IPS-20b (cell line): ENCODE measurements at regions not wholly inside any gene's neighbourhood (a gene's known extent, or its start where the extent isn't known, plus 50 kb on each side); places are given as distances from the start of the nearest gene placed in this dataset.

ENCODE experiments used
- H3K27ac ChIP-seq: one replicate; pipeline ENCODE4 v1.5.1; 2013; ENCODE audit warnings: low read length
- H3K27me3 ChIP-seq: 2 replicates; pipeline ENCODE4 v1.6.1; 2013; ENCODE audit warnings: mild to moderate bottlenecking, low read length, inconsistent platforms; ENCODE audit not compliant: insufficient read depth
- H3K36me3 ChIP-seq: 2 replicates; pipeline ENCODE4 v1.6.1; 2013; ENCODE audit warnings: low read depth, mild to moderate bottlenecking, inconsistent platforms, low read length, moderate library complexity; ENCODE audit not compliant: insufficient read depth
- H3K4me1 ChIP-seq: 2 replicates; pipeline ENCODE4 v1.6.1; 2013; ENCODE audit warnings: mild to moderate bottlenecking, control low read depth, inconsistent platforms, low read length, moderate library complexity; ENCODE audit not compliant: insufficient read depth
- H3K4me3 ChIP-seq: 2 replicates; pipeline ENCODE4 v1.5.1; 2013; ENCODE audit warnings: mild to moderate bottlenecking, low read length, inconsistent platforms
- H3K9ac ChIP-seq: 2 replicates; pipeline ENCODE4 v1.6.1; 2013; ENCODE audit warnings: low read depth, mild to moderate bottlenecking, inconsistent platforms, low read length, moderate library complexity
- H3K9me3 ChIP-seq: 2 replicates; pipeline ENCODE4 v1.6.1; 2013; ENCODE audit warnings: mild to moderate bottlenecking, low read depth, low read length, inconsistent platforms; ENCODE audit not compliant: insufficient read depth

GRCh38 chr9:88775037-88775471 is 216.2 kb upstream of the S1PR3 start:
- Histone ChIP-seq H3K4me3 (no peak overlapping the region), H3K4me1 (no peaks in the 10 kb centered on the region), H3K27me3 (no peaks in the 10 kb centered on the region), H3K9me3 (no peaks in the 10 kb centered on the region), H3K36me3 (no peaks in the 10 kb centered on the region), H3K27ac (no peak overlapping the region), H3K9ac (no peak overlapping the region)

GRCh38 chr9:88775559-88775958 is 215.7 kb upstream of the S1PR3 start:
- H3K36me3 ChIP-seq: no peaks in the 10 kb centered on the region
- H3K9me3 ChIP-seq: no peaks in the 10 kb centered on the region
- H3K4me3 ChIP-seq: no peak overlapping the region
- no peak overlapping the region for H3K27ac ChIP-seq
- no peaks in the 10 kb centered on the region for H3K27me3 ChIP-seq
- H3K4me1 ChIP-seq: no peaks in the 10 kb centered on the region
- no peak overlapping the region for H3K9ac ChIP-seq

GRCh38 chr9:88775966-88776365 is 215.3 kb upstream of the S1PR3 start:
- no peaks in the 10 kb centered on the region for H3K9me3 ChIP-seq
- no peak overlapping the region for H3K4me3 ChIP-seq
- 0 out of 2 replicates have a peak, but pooled peaks cover under 1% of the 10 kb centered on the region for H3K4me1 ChIP-seq
- no peaks in the 10 kb centered on the region for H3K36me3 ChIP-seq
- H3K9ac ChIP-seq: no peak overlapping the region
- H3K27me3 ChIP-seq: no peaks in the 10 kb centered on the region
- no peak overlapping the region for H3K27ac ChIP-seq

GRCh38 chr9:88776717-88777497 is 214.4 kb upstream of the S1PR3 start:
- Histone ChIP-seq H3K4me1 (0 out of 2 replicates have a peak, but pooled peaks cover 3% of the 10 kb centered on the region), H3K36me3 (no peaks in the 10 kb centered on the region), H3K27ac (no peak overlapping the region), H3K9ac (no peak overlapping the region), H3K4me3 (no peak overlapping the region), H3K9me3 (no peaks in the 10 kb centered on the region), H3K27me3 (no peaks in the 10 kb centered on the region)

- H3K9ac ChIP-seq: no peak overlapping the region
- no peaks in the 10 kb centered on the region for H3K27me3 ChIP-seq
- no peak overlapping the region for H3K4me3 ChIP-seq
- no peaks in the 10 kb centered on the region for H3K36me3 ChIP-seq
- H3K27ac ChIP-seq: no peak overlapping the region
- no peaks in the 10 kb centered on the region for H3K9me3 ChIP-seq
- H3K4me1 ChIP-seq: 0 out of 2 replicates have a peak, but pooled peaks cover 3% of the 10 kb centered on the region
Observed at GRCh38 chr9:88777498-88778312, 213.6 kb upstream of the S1PR3 start.

- H3K36me3 ChIP-seq: no peaks in the 10 kb centered on the region
- H3K4me1 ChIP-seq: 0 out of 2 replicates have a peak, but pooled peaks cover 3% of the 10 kb centered on the region
- H3K27ac ChIP-seq: no peak overlapping the region
- H3K9ac ChIP-seq: no peak overlapping the region
- no peaks in the 10 kb centered on the region for H3K9me3 ChIP-seq
- no peaks in the 10 kb centered on the region for H3K27me3 ChIP-seq
- no peak overlapping the region for H3K4me3 ChIP-seq
Observed at GRCh38 chr9:88781628-88782391, 209.5 kb upstream of the S1PR3 start.

GRCh38 chr9:88782931-88783710 is 208.1 kb upstream of the S1PR3 start:
- 0 out of 2 replicates have a peak, but pooled peaks cover 3% of the 10 kb centered on the region for H3K4me1 ChIP-seq
- H3K36me3 ChIP-seq: no peaks in the 10 kb centered on the region
- H3K4me3 ChIP-seq: no peak overlapping the region
- no peak overlapping the region for H3K27ac ChIP-seq
- H3K9me3 ChIP-seq: no peaks in the 10 kb centered on the region
- H3K9ac ChIP-seq: no peak overlapping the region
- H3K27me3 ChIP-seq: no peaks in the 10 kb centered on the region

GRCh38 chr9:88783711-88784083 is 207.6 kb upstream of the S1PR3 start:
- H3K9ac ChIP-seq: no peak overlapping the region
- H3K27ac ChIP-seq: no peak overlapping the region

GRCh38 chr9:88784960-88785359 is 206.3 kb upstream of the S1PR3 start:
- Histone ChIP-seq H3K4me3 (no peak overlapping the region), H3K9me3 (no peaks in the 10 kb centered on the region), H3K4me1 (0 out of 2 replicates have a peak, but pooled peaks cover 3% of the 10 kb centered on the region), H3K27ac (no peak overlapping the region), H3K27me3 (no peaks in the 10 kb centered on the region), H3K9ac (no peak overlapping the region), H3K36me3 (no peaks in the 10 kb centered on the region)

More at GRCh38 chr9:88783711-88784083, 207.6 kb upstream of the S1PR3 start:
- 0 out of 2 replicates have a peak, but pooled peaks cover 3% of the 10 kb centered on the region for H3K4me1 ChIP-seq
- H3K9me3 ChIP-seq: no peaks in the 10 kb centered on the region
- no peak overlapping the region for H3K4me3 ChIP-seq
- H3K36me3 ChIP-seq: no peaks in the 10 kb centered on the region
- H3K27me3 ChIP-seq: no peaks in the 10 kb centered on the region

- H3K27ac ChIP-seq: no peak overlapping the region
Observed at GRCh38 chr9:88786291-88787079, 204.8 kb upstream of the S1PR3 start.

More at GRCh38 chr9:88786291-88787079, 204.8 kb upstream of the S1PR3 start:
- no peaks in the 10 kb centered on the region for H3K9me3 ChIP-seq
- H3K4me3 ChIP-seq: no peak overlapping the region
- H3K4me1 ChIP-seq: no peaks in the 10 kb centered on the region
- no peak overlapping the region for H3K9ac ChIP-seq
- no peaks in the 10 kb centered on the region for H3K27me3 ChIP-seq
- no peaks in the 10 kb centered on the region for H3K36me3 ChIP-seq
